NCI-H2107 treated with DMSO at 0.1 percent for 48 hours (cell line): ENCODE measurements at regions not wholly inside any gene's neighbourhood (a gene's known extent, or its start where the extent isn't known, plus 50 kb on each side); places are given as distances from the start of the nearest gene placed in this dataset.
"Not testable (repeated sequence)": the region's sequence is repeated elsewhere in the genome, so short reads cannot be mapped to it uniquely, and the experiment has no call there.

Experiments used
- DNase-seq: peaks from one replicate; lab custom pipeline; 2025; ENCODE audit not compliant: unreplicated experiment; lab: John Stamatoyannopoulos, UW

DNA sequence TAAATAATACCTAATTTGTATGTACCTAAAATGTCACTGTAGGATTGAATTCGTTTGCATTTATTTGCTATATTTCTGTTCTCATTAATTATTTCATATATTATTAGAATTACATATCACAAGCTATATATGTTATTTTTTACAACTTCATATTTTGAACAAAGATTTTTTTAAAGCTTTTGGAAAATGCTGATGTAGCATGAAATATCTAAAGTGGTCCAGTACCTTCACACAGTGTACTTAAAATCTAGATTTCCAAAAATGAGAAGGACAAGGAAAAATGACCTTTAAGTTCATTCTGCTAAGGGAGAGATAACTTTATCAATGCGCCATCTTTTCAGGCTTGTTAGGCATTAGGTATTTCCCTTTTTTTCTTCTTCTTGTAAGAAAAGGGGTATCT, 71.8 kb downstream of the LARP7 start:
- DNase-seq, result no peak

GRCh38 chr4:112714922-112715901, 78.3 kb downstream of the LARP7 start:
- DNase-seq, result no peak

- no peak for DNase-seq
Measured at GRCh38 chr4:112717856-112718255, 80.9 kb downstream of the LARP7 start.

- no peak for DNase-seq
Measured at GRCh38 chr4:112721627-112722026, 84.7 kb downstream of the LARP7 start.

DNA sequence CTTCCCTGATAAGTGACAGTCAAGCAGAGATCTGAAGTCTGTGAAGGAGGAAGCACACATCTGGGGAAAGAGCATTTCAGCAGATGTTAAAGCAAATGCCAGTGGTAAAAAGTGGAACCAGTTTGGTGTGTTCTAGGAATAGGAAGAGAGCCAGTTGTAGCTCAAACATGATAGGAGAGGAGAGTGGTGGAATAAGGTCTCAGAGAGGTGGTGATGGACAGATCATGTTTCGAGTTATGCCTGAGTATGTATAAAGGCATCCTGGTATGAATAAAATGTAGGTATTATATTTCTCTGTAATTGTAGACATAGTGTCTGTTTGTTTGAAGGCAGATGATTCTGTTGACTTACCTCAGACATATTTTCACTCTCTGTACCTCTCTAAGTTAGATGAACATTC, 89.1 kb downstream of the LARP7 start:
- no peak for DNase-seq

GRCh38 chr4:112727728-112728127, 90.8 kb downstream of the LARP7 start:
- not testable (repeated sequence) for DNase-seq

DNA sequence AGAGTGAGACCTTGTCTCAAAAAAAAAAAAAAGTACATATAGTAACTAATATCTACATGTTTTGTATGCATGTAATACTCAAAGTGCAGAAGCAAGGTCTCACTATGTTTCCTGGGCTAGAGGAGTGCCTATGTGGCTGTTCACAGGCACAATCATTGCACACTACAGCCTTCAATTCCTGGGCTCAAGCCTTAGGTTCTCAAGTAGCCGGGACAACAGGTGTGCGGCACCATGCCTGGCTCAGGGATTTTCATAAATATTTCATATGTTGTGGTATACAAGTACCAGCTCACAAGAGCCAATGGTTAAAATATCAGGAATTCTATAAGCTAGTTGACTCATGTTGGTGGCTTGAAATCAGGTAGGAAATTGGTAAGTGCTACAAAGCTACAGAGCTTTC, 94.8 kb downstream of the LARP7 start:
- no peak for DNase-seq

DNA sequence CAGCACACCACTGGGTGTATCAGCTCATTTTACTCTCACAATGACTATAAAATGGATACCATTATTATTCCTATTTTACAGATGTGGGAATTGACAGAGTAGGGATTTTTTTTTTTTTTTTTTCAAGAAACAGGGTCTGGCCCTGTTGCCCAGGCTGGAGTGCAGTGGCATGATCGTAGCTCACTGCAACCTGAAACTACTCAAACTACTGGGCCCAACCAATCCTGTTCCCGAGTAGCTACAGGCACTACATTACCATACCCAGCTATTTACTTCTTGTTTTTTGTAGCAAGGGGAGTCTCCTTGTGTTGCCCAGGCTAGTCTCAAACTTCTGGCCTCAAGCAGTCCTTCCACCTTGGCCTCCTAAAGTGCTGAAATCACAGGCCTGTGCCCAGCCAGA, 95.2 kb downstream of the LARP7 start:
- no peak for DNase-seq

- no peak for DNase-seq
Measured at GRCh38 chr4:112735474-112735951, 98.6 kb downstream of the LARP7 start.

- no peak for DNase-seq
Measured at GRCh38 chr4:112736718-112737135, 99.8 kb downstream of the LARP7 start.

DNA sequence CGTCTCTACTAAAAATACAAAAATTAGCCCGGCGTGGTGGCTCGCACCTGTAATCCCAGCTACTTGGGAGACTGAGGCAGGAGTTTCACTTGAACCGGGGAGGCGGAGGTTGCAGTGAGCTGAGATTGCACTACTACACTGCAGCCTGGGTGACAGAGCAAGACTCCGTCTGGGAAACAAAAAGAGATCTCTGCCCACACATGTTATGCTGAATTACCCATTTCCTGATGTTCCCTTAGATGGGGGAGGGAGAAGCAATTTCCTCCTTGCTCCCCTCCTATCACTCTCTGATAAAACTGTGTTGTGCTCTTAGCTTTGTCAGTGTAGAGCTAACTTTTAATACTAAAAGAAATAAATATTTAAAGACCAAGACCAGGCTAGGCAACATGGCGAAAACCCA, 102.5 kb downstream of the LARP7 start:
- DNase-seq, result no peak

- DNase-seq, result no peak
Measured at GRCh38 chr4:112747036-112747435, 110.1 kb downstream of the LARP7 start.

- no peak for DNase-seq
Measured at GRCh38 chr4:112748352-112748878, 111.5 kb downstream of the LARP7 start.

DNA sequence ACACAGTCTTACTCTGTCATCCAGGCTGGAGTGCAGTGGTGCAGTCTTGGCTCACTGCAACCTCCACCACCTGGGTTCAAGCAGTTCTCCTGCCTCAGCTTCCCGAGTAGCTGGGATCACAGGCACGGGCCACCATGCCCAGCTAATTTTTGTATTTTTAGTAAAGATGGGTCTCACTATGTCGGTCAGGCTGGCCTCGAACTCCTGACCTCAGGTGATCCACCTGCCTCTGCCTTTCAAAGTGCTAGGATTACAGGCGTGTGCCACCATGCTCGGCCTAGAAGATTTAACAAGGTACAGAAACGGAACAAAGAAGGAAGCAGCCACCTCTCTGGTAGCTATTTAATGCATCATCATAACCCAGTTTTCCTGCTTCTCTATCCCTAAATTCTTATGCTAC, 113.8 kb downstream of the LARP7 start:
- DNase-seq, result not testable (repeated sequence)

GRCh38 chr4:112751447-112751846, 114.5 kb downstream of the LARP7 start:
- no peak for DNase-seq

GRCh38 chr4:112752061-112752460, 115.1 kb downstream of the LARP7 start:
- DNase-seq, result no peak

DNA sequence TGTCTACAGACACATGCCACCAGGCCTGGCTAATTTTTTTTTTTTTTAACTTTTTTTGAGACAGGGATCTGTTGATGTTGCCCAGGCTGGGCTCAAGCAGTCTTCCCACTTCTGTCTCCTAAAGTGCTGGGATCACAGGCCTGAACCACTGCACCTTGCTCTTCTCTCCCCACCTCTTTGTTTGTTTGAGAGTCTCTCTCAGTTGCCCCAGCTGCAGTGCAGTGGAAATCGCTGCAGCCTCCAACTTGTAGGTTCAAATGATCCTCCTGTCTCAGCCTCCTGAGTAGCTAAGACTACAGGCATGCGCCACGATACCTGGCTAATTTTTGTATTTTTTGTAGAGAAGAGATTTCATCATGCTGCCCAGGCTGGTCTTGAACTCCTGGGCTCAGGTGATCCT, 115.6 kb downstream of the LARP7 start:
- no peak for DNase-seq

- no peak for DNase-seq
Measured at GRCh38 chr4:112753333-112753732, 116.4 kb downstream of the LARP7 start.

GRCh38 chr4:112759313-112759712, 122.4 kb downstream of the LARP7 start:
- DNase-seq, result no peak

- peak; percentile 2 for DNase-seq
Measured at GRCh38 chr4:112765317-112765974, 128.5 kb downstream of the LARP7 start.

DNA sequence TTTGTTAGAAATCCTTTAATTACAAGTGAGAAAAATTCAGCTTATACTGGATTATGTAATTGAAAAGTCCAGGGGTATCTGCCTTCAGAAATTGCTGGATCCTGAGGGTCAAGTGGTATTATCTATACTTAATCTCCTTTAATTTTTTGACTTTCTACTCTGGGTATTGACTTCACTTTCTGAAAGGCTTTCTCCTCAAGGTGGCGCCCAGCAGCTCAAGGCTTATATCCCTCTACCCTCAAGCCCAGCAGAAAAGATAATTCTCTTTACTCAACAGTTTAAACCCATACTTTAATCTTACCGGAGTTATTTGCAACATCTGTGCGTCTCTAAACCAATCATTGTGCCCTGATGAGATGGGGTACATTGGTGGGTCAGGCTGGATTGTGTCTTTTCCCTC, 129.5 kb downstream of the LARP7 start:
- no peak for DNase-seq

DNA sequence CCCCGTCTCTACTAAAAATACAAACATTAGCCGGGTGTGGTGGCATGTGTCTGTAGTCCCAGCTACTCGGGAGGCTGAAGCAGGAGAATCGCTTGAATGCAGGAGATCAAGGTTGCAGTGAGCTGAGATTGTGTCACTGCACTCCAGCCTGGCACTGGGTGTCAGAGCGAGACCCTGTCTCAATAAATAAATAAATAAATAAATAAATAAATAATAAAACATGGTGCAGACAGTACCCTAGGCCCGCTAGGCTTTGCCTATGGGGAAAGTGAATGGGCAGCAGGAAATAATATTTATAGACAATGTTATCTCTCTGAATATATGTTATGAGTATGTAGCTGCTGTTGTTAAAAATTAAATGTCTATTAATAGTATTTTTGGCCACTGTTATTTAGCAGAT, 130.4 kb downstream of the LARP7 start:
- no peak for DNase-seq
